IPS-20b (cell line): ENCODE measurements at regions not wholly inside any gene's neighbourhood (a gene's known extent, or its start where the extent isn't known, plus 50 kb on each side); places are given as distances from the start of the nearest gene placed in this dataset.
"Not testable (repeated sequence)": the region's sequence is repeated elsewhere in the genome, so short reads cannot be mapped to it uniquely, and the experiment has no call there.

Experiments
- H3K27ac ChIP-seq: one replicate; pipeline ENCODE4 v1.5.1; 2013; ENCODE audit warnings: low read length
- H3K27me3 ChIP-seq: 2 replicates; pipeline ENCODE4 v1.6.1; 2013; ENCODE audit warnings: mild to moderate bottlenecking, low read length, inconsistent platforms; ENCODE audit not compliant: insufficient read depth
- H3K36me3 ChIP-seq: 2 replicates; pipeline ENCODE4 v1.6.1; 2013; ENCODE audit warnings: low read depth, mild to moderate bottlenecking, inconsistent platforms, low read length, moderate library complexity; ENCODE audit not compliant: insufficient read depth
- H3K4me1 ChIP-seq: 2 replicates; pipeline ENCODE4 v1.6.1; 2013; ENCODE audit warnings: mild to moderate bottlenecking, control low read depth, inconsistent platforms, low read length, moderate library complexity; ENCODE audit not compliant: insufficient read depth
- H3K4me3 ChIP-seq: 2 replicates; pipeline ENCODE4 v1.5.1; 2013; ENCODE audit warnings: mild to moderate bottlenecking, low read length, inconsistent platforms
- H3K9ac ChIP-seq: 2 replicates; pipeline ENCODE4 v1.6.1; 2013; ENCODE audit warnings: low read depth, mild to moderate bottlenecking, inconsistent platforms, low read length, moderate library complexity
- H3K9me3 ChIP-seq: 2 replicates; pipeline ENCODE4 v1.6.1; 2013; ENCODE audit warnings: mild to moderate bottlenecking, low read depth, low read length, inconsistent platforms; ENCODE audit not compliant: insufficient read depth

- not testable (repeated sequence) for H3K4me1 ChIP-seq, H3K9ac ChIP-seq, H3K27me3 ChIP-seq, H3K4me3 ChIP-seq, H3K36me3 ChIP-seq, H3K27ac ChIP-seq, H3K9me3 ChIP-seq
Measured at GRCh38 chr1:242992776-242993175, 262.3 kb downstream of the CEP170 start.

DNA sequence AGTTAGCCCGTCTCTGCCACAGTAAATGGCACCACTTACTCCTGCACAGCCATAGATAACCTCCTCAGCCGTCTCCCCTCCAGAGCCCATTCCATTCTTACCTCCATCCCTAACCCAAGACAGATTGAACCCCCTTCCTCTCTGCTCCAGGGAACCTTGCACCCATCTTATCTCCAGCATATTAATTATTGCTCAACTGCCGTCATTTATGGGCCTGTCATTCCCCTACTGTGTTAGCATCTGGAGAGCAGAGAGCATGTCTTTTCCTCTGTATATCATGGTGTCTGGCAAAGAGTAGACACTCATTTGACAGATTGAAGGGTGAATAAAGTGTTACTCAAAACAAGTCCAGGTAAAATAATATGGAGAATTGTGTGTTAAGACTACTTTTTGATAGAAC is 270.0 kb downstream of the CEP170 start:
- not testable (repeated sequence) for H3K27me3 ChIP-seq, H3K27ac ChIP-seq, H3K9me3 ChIP-seq, H3K36me3 ChIP-seq, H3K4me3 ChIP-seq, H3K9ac ChIP-seq, H3K4me1 ChIP-seq

- H3K27ac ChIP-seq, H3K9ac ChIP-seq, H3K36me3 ChIP-seq, H3K4me1 ChIP-seq, H3K27me3 ChIP-seq, H3K4me3 ChIP-seq, H3K9me3 ChIP-seq: not testable (repeated sequence)
Measured at GRCh38 chr1:242973341-242973740, 281.7 kb downstream of the CEP170 start.

DNA sequence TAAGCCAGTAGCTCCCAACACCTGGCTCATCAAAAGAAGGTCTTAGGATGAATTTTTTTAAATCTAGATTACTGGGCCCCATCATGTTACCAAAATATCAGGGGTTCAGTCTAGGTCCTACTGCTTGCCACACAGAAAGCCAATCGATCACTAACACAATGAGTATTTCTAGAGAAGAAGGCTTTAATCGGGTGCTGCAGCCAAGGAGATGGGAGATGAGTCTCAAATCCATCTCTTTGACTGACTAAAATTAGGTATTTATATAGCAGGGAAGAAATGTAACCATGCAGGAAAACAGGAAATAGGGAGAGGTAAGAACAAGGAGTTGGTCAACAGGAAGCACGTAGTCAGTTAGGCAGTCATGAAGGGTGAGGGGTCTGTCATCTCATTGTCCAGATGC is 288.2 kb downstream of the CEP170 start:
- H3K27ac ChIP-seq = no peak overlapping the region
- H3K36me3 ChIP-seq = no peaks in the 10 kb centered on the region
- peaks cover 6% of the 10 kb centered on the region; the same call in 1 of the 2 replicates for H3K9me3 ChIP-seq
- H3K9ac ChIP-seq = no peak overlapping the region
- no peaks in the 10 kb centered on the region for H3K27me3 ChIP-seq
- no peaks in the 10 kb centered on the region for H3K4me1 ChIP-seq
- no peak overlapping the region for H3K4me3 ChIP-seq

- H3K4me3 ChIP-seq, H3K27me3 ChIP-seq, H3K9me3 ChIP-seq, H3K9ac ChIP-seq, H3K27ac ChIP-seq, H3K36me3 ChIP-seq, H3K4me1 ChIP-seq: not testable (repeated sequence)
Measured at GRCh38 chr1:242959397-242959796, 295.7 kb downstream of the CEP170 start.

GRCh38 chr1:242954945-242955344 is 300.1 kb downstream of the CEP170 start:
- H3K9ac ChIP-seq, H3K4me3 ChIP-seq, H3K27ac ChIP-seq, H3K36me3 ChIP-seq, H3K27me3 ChIP-seq, H3K4me1 ChIP-seq, H3K9me3 ChIP-seq: not testable (repeated sequence)

DNA sequence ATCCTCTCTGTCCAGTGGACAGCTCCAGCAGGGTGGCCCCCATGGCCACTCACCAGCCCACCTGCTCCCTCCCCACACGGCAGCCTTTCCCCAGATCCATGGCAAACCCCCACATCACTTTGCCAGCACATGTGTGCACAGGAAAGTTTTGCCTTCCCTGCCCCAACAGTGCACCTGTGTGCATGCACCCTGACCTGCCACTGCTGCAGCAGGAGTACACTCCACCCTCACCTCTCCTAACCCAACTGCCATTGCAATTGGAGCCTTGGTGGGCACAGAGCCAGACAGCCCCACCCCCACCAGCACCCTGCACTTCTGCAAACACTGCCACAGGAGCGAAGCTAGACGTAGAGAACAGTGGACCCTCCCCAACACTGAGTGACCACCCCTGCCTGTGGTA is 308.9 kb downstream of the CEP170 start:
- H3K36me3 ChIP-seq = no peaks in the 10 kb centered on the region
- no peak overlapping the region for H3K9ac ChIP-seq
- H3K9me3 ChIP-seq = no peaks in the 10 kb centered on the region
- no peak overlapping the region for H3K4me3 ChIP-seq
- H3K4me1 ChIP-seq = no peaks in the 10 kb centered on the region
- H3K27me3 ChIP-seq = no peaks in the 10 kb centered on the region
- no peak overlapping the region for H3K27ac ChIP-seq

GRCh38 chr1:242936725-242937124 is 318.4 kb downstream of the CEP170 start:
- not testable (repeated sequence) for H3K27ac ChIP-seq, H3K27me3 ChIP-seq, H3K9ac ChIP-seq, H3K36me3 ChIP-seq, H3K9me3 ChIP-seq, H3K4me1 ChIP-seq, H3K4me3 ChIP-seq

GRCh38 chr1:242924717-242925116 is 330.4 kb downstream of the CEP170 start:
- H3K27ac ChIP-seq, H3K36me3 ChIP-seq, H3K4me1 ChIP-seq, H3K27me3 ChIP-seq, H3K9me3 ChIP-seq, H3K9ac ChIP-seq, H3K4me3 ChIP-seq: not testable (repeated sequence)

GRCh38 chr1:242923603-242924002 is 331.5 kb downstream of the CEP170 start:
- not testable (repeated sequence) for H3K27me3 ChIP-seq, H3K9ac ChIP-seq, H3K4me1 ChIP-seq, H3K27ac ChIP-seq, H3K9me3 ChIP-seq, H3K36me3 ChIP-seq, H3K4me3 ChIP-seq

GRCh38 chr1:242914729-242915128 is 340.4 kb downstream of the CEP170 start:
- H3K9ac ChIP-seq, H3K4me3 ChIP-seq, H3K27me3 ChIP-seq, H3K9me3 ChIP-seq, H3K4me1 ChIP-seq, H3K27ac ChIP-seq, H3K36me3 ChIP-seq: not testable (repeated sequence)

GRCh38 chr1:242912855-242913254 is 342.2 kb downstream of the CEP170 start:
- not testable (repeated sequence) for H3K27me3 ChIP-seq, H3K4me1 ChIP-seq, H3K4me3 ChIP-seq, H3K27ac ChIP-seq, H3K9me3 ChIP-seq, H3K9ac ChIP-seq, H3K36me3 ChIP-seq

- not testable (repeated sequence) for H3K4me3 ChIP-seq, H3K4me1 ChIP-seq, H3K27me3 ChIP-seq, H3K9ac ChIP-seq, H3K36me3 ChIP-seq, H3K27ac ChIP-seq, H3K9me3 ChIP-seq
Measured at GRCh38 chr1:242900558-242900957, 354.5 kb downstream of the CEP170 start.
